Thyroid gland (tissue), 4 donors: ENCODE measurements at regions not wholly inside any gene's neighbourhood (a gene's known extent, or its start where the extent isn't known, plus 50 kb on each side); places are given as distances from the start of the nearest gene placed in this dataset.

Experiments
- POLR2A ChIP-seq, 2 donors: fragments of 450-650 bp; IDR thresholded peaks; one replicate each; pipeline ENCODE4 v1.6.1; 2017; ENCODE audit warnings: antibody characterized with exemption in 2 of 2, mild to moderate bottlenecking in 2 of 2, moderate library complexity in 1 of 2
- TF ChIP-seq, protein P1 (sequence below), 6 experiments: fragments of 200-600 bp in 3 of 6; fragments of 450-650 bp in 3 of 6; sonication (generic) in 3 of 6; IDR thresholded peaks; one replicate each; pipeline ENCODE4 v1.5.1; 2016 to 2019; ENCODE audit warnings: antibody characterized with exemption in 6 of 6, mild to moderate bottlenecking in 2 of 6, inconsistent platforms in 1 of 6, moderate library complexity in 1 of 6

DNA sequence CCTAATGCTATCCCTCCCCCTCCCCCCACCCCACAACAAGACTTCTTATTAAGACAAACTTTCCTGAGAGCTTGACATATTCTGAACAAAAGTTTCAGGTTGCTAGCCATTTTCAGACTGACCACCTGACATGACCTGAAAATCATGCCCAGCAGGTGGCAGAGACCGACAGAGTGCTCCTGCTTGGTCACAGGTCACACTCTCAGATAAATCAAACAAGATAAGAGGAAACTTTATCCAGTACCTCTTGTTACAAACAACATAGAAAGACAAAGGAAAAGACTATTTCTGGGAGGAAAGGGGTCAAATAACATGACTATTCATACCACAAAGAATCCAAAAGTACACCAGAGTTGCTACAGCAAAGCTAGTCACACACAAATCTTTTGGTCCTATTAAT, 107.4 kb downstream of the TMEM200C start:
- TF ChIP-seq, protein P1, sequence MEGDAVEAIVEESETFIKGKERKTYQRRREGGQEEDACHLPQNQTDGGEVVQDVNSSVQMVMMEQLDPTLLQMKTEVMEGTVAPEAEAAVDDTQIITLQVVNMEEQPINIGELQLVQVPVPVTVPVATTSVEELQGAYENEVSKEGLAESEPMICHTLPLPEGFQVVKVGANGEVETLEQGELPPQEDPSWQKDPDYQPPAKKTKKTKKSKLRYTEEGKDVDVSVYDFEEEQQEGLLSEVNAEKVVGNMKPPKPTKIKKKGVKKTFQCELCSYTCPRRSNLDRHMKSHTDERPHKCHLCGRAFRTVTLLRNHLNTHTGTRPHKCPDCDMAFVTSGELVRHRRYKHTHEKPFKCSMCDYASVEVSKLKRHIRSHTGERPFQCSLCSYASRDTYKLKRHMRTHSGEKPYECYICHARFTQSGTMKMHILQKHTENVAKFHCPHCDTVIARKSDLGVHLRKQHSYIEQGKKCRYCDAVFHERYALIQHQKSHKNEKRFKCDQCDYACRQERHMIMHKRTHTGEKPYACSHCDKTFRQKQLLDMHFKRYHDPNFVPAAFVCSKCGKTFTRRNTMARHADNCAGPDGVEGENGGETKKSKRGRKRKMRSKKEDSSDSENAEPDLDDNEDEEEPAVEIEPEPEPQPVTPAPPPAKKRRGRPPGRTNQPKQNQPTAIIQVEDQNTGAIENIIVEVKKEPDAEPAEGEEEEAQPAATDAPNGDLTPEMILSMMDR (IDR thresholded peaks at IDR 0.05) = no peak
- no peak for TF ChIP-seq POLR2A (IDR thresholded peaks at IDR 0.05)
